GM23338 (cell line): ENCODE measurements at regions not wholly inside any gene's neighbourhood (a gene's known extent, or its start where the extent isn't known, plus 50 kb on each side); places are given as distances from the start of the nearest gene placed in this dataset.

Experiments
- CTCF ChIP-seq, 2 experiments: fragments of 200-600 bp in 1 of 2; sonication (generic) in 1 of 2; conservative IDR thresholded peaks; 2 replicates each; pipeline versions ENCODE4 v1.5.1 to v1.6.1; 2016 to 2017; ENCODE audit warnings: antibody characterized with exemption in 2 of 2, low read depth in 2 of 2, mild to moderate bottlenecking in 2 of 2, moderate library complexity in 1 of 2
- EZH2 ChIP-seq: fragments of 200-600 bp; sonication (generic); IDR thresholded peaks from one replicate; pipeline ENCODE4 v1.8.0; 2017; ENCODE audit warnings: antibody characterized with exemption, mild to moderate bottlenecking, low read depth; ENCODE audit not compliant: unreplicated experiment
- EZH2phosphoT487 ChIP-seq: fragments of 200-600 bp; sonication (generic); IDR thresholded peaks from one replicate; pipeline ENCODE4 v1.8.1; 2018; ENCODE audit warnings: antibody characterized with exemption; ENCODE audit not compliant: unreplicated experiment
- POLR2AphosphoS5 ChIP-seq: IDR thresholded peaks from 2 replicates; pipeline ENCODE4 v1.6.1; 2016; ENCODE audit warnings: antibody characterized with exemption, low read depth
- REST ChIP-seq: IDR thresholded peaks from one replicate; pipeline ENCODE4 v1.6.1; 2018; ENCODE audit warnings: antibody characterized with exemption; ENCODE audit not compliant: unreplicated experiment

GRCh38 chr4:130628531-130628930 is 1532.6 kb downstream of the C4orf33 start:
- TF ChIP-seq CTCF (conservative IDR thresholded peaks at IDR 0.05; ENCODE audit: low read depth in 2 of 2) (no peak), POLR2AphosphoS5 (no peak), EZH2 (no peak), EZH2phosphoT487 (no peak), REST (no peak)
